ENCODE measurements at regions not wholly inside any gene's neighbourhood (a gene's known extent, or its start where the extent isn't known, plus 50 kb on each side); places are given as distances from the start of the nearest gene placed in this dataset.

DNA sequence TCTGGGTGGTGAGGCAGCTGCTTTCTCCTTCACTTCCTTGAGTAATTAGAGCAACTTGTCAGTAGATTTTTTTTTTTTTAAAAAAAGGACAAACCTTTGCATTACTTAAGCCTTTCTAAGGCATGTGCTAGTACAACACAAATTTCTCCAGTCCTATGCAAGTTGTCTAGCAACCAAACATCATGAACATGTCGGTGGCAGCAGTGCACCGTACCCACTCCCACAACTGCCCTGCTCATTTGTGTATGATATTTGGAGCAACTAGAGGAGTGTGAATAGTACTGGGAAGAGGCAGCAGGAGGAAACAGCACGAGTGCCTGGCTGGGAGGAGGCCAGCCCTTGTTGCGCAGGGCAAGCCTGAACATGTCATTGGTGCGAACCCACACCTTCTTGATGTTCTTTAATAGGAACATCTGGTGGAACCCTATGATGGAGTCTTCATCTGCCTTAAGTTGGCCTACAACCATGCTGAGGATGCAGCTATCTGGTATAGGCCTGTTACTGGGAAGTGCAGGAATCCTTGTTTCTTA, 238.3 kb downstream of the TDRD15 start:
- H2AFZ ChIP-seq (ENCODE audit: low read length): no peak overlapping the region
- H3K4me2 ChIP-seq (ENCODE audit: extremely low read depth, insufficient read depth, low read length): no peak overlapping the region
- no peaks in the 10 kb centered on the region for H3K4me1 ChIP-seq (ENCODE audit: control insufficient read depth, extremely low read depth, insufficient read depth, low read length)
- no peak overlapping the region for H3K9ac ChIP-seq (ENCODE audit: insufficient read depth, low read length)
- no peak for DNase-seq (ENCODE audit: low read depth in 2 of 2)
- no peak for TF ChIP-seq EZH2 (IDR thresholded peaks at IDR 0.05; ENCODE audit: low read length, missing control alignments)
- TF ChIP-seq, protein P1, sequence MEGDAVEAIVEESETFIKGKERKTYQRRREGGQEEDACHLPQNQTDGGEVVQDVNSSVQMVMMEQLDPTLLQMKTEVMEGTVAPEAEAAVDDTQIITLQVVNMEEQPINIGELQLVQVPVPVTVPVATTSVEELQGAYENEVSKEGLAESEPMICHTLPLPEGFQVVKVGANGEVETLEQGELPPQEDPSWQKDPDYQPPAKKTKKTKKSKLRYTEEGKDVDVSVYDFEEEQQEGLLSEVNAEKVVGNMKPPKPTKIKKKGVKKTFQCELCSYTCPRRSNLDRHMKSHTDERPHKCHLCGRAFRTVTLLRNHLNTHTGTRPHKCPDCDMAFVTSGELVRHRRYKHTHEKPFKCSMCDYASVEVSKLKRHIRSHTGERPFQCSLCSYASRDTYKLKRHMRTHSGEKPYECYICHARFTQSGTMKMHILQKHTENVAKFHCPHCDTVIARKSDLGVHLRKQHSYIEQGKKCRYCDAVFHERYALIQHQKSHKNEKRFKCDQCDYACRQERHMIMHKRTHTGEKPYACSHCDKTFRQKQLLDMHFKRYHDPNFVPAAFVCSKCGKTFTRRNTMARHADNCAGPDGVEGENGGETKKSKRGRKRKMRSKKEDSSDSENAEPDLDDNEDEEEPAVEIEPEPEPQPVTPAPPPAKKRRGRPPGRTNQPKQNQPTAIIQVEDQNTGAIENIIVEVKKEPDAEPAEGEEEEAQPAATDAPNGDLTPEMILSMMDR (conservative IDR thresholded peaks at IDR 0.05 in 1 of 2, IDR thresholded peaks at IDR 0.05 in 1 of 2; ENCODE audit: low read depth in 1 of 2, low read length in 2 of 2): no peak
- H3K27me3 ChIP-seq (ENCODE audit: control insufficient read depth, insufficient read depth, low read length): no peaks in the 10 kb centered on the region
- H3K27ac ChIP-seq (ENCODE audit: insufficient read depth, low read length): no peak overlapping the region
- H3K79me2 ChIP-seq (ENCODE audit: control insufficient read depth, insufficient read depth, low read length): no peaks in the 10 kb centered on the region
- no peak overlapping the region for H3K4me3 ChIP-seq (replicated peaks in 1 of 4; ENCODE audit: control extremely low read depth in 1 of 4, insufficient read depth in 1 of 4, low read depth in 3 of 4, low read length in 4 of 4)
- no peaks in the 10 kb centered on the region for H3K9me3 ChIP-seq (ENCODE audit: control insufficient read depth, insufficient read depth, low read depth, low read length)
- H4K20me1 ChIP-seq (ENCODE audit: control insufficient read depth, extremely low read depth, insufficient read depth, low read length): no peaks in the 10 kb centered on the region
- H3K36me3 ChIP-seq (ENCODE audit: control insufficient read depth, insufficient read depth, low read length): no peaks in the 10 kb centered on the region

DNA sequence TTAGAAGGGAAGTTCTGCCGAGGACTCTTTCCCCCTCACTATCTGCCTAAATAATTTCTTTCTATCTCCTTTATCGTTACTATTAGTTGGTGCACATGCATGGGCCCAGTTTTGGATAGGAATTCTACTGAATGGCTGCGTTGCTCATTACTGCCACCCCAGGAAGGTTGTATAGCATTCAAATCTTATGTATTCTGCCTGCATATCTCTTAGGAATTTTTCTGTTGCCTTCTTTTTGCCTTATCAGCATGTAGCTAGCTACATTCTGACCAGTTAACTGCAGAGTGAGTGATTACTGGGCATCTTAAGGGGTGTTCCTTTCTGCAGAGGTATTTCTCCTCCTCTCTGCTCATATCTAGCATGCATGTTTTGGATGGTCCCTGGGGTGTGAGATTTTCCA, 239.6 kb downstream of the TDRD15 start:
- Histone ChIP-seq H3K27me3 (ENCODE audit: control insufficient read depth, insufficient read depth, low read length) (no peaks in the 10 kb centered on the region), H4K20me1 (ENCODE audit: control insufficient read depth, extremely low read depth, insufficient read depth, low read length) (no peaks in the 10 kb centered on the region), H3K79me2 (ENCODE audit: control insufficient read depth, insufficient read depth, low read length) (no peaks in the 10 kb centered on the region), H2AFZ (ENCODE audit: low read length) (no peak overlapping the region), H3K36me3 (ENCODE audit: control insufficient read depth, insufficient read depth, low read length) (no peaks in the 10 kb centered on the region), H3K4me1 (ENCODE audit: control insufficient read depth, extremely low read depth, insufficient read depth, low read length) (no peaks in the 10 kb centered on the region), H3K9ac (ENCODE audit: insufficient read depth, low read length) (no peak overlapping the region), H3K27ac (ENCODE audit: insufficient read depth, low read length) (no peak overlapping the region), H3K4me3 (replicated peaks in 1 of 4; ENCODE audit: control extremely low read depth in 1 of 4, insufficient read depth in 1 of 4, low read depth in 3 of 4, low read length in 4 of 4) (no peak overlapping the region), H3K4me2 (ENCODE audit: extremely low read depth, insufficient read depth, low read length) (no peak overlapping the region), H3K9me3 (ENCODE audit: control insufficient read depth, insufficient read depth, low read depth, low read length) (no peaks in the 10 kb centered on the region)
- DNase-seq (ENCODE audit: low read depth in 2 of 2): no peak
- no peak for TF ChIP-seq EZH2 (IDR thresholded peaks at IDR 0.05; ENCODE audit: low read length, missing control alignments)
- TF ChIP-seq, protein P1 (conservative IDR thresholded peaks at IDR 0.05 in 1 of 2, IDR thresholded peaks at IDR 0.05 in 1 of 2; ENCODE audit: low read depth in 1 of 2, low read length in 2 of 2): no peak

DNA sequence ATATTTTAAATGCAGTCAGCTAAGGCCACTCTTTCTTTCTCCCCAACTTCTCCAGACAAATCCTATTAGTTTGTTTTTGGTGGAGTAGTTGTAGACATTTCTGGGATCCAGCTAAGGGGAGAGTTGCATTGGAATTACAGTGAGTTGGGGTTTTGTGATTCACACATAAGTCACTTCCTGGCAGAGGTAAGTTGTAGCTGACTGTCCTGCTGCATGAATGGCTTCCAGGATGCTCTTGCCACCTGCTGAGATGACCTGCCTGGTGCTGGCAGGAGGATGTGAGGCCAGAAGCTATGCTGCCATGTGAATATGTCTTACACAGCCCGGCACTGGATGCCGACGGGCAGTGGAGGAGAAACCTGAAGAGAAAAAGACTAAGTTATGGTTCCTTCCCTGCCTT, 243.7 kb downstream of the TDRD15 start:
- no peaks in the 10 kb centered on the region for H3K27me3 ChIP-seq (ENCODE audit: control insufficient read depth, insufficient read depth, low read length)

More for the DNA sequence above, 243.7 kb downstream of the TDRD15 start:
- TF ChIP-seq, protein P1 (conservative IDR thresholded peaks at IDR 0.05 in 1 of 2, IDR thresholded peaks at IDR 0.05 in 1 of 2; ENCODE audit: low read depth in 1 of 2, low read length in 2 of 2): no peak
- no peak for TF ChIP-seq EZH2 (IDR thresholded peaks at IDR 0.05; ENCODE audit: low read length, missing control alignments)
- no peak overlapping the region for H3K27ac ChIP-seq (ENCODE audit: insufficient read depth, low read length)
- no peaks in the 10 kb centered on the region for H3K9me3 ChIP-seq (ENCODE audit: control insufficient read depth, insufficient read depth, low read depth, low read length)
- H4K20me1 ChIP-seq (ENCODE audit: control insufficient read depth, extremely low read depth, insufficient read depth, low read length): no peaks in the 10 kb centered on the region
- no peak overlapping the region for H3K9ac ChIP-seq (ENCODE audit: insufficient read depth, low read length)
- peak; percentile 5 to 9 for DNase-seq (ENCODE audit: low read depth in 2 of 2)
- no peak overlapping the region for H2AFZ ChIP-seq (ENCODE audit: low read length)
- H3K4me1 ChIP-seq (ENCODE audit: control insufficient read depth, extremely low read depth, insufficient read depth, low read length): no peaks in the 10 kb centered on the region
- H3K79me2 ChIP-seq (ENCODE audit: control insufficient read depth, insufficient read depth, low read length): no peaks in the 10 kb centered on the region
- no peak overlapping the region for H3K4me3 ChIP-seq (replicated peaks in 1 of 4; ENCODE audit: control extremely low read depth in 1 of 4, insufficient read depth in 1 of 4, low read depth in 3 of 4, low read length in 4 of 4)
- no peaks in the 10 kb centered on the region for H3K36me3 ChIP-seq (ENCODE audit: control insufficient read depth, insufficient read depth, low read length)
- no peak overlapping the region for H3K4me2 ChIP-seq (ENCODE audit: extremely low read depth, insufficient read depth, low read length)
